ENCODE measurements at regions not wholly inside any gene's neighbourhood (a gene's known extent, or its start where the extent isn't known, plus 50 kb on each side); places are given as distances from the start of the nearest gene placed in this dataset.
"Not testable (repeated sequence)": the region's sequence is repeated elsewhere in the genome, so short reads cannot be mapped to it uniquely, and the experiment has no call there.

DNA sequence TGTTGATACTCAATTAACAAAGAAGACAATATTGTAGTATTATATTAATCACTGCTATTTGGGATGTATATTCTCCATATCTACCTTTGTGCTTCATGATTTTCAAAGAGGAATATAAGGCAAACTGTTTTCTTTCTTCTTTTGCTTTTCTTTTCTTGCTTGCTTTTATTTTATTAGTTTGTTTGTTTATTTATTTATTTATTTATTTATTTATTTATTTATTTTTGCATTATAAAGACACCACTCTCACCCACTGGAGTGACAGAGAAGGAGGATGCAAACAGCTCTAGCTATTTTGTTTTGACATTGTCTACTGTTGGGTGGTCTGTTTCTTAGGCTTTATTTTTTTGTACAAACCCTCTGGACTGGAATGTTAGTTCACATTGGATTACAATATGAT, 1352.7 kb downstream of the HACE1 start:
- ATAC-seq (no peak), DNase-seq (no peak)
- TF ChIP-seq, protein P1, sequence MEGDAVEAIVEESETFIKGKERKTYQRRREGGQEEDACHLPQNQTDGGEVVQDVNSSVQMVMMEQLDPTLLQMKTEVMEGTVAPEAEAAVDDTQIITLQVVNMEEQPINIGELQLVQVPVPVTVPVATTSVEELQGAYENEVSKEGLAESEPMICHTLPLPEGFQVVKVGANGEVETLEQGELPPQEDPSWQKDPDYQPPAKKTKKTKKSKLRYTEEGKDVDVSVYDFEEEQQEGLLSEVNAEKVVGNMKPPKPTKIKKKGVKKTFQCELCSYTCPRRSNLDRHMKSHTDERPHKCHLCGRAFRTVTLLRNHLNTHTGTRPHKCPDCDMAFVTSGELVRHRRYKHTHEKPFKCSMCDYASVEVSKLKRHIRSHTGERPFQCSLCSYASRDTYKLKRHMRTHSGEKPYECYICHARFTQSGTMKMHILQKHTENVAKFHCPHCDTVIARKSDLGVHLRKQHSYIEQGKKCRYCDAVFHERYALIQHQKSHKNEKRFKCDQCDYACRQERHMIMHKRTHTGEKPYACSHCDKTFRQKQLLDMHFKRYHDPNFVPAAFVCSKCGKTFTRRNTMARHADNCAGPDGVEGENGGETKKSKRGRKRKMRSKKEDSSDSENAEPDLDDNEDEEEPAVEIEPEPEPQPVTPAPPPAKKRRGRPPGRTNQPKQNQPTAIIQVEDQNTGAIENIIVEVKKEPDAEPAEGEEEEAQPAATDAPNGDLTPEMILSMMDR (IDR thresholded peaks at IDR 0.05), result no peak
- H3K27me3 Mint-ChIP-seq, result no peaks in the 10 kb centered on the region
- intact Hi-C loops (cut with micrococcal nuclease), result no loop called here
- CTCF ChIA-PET, result no interaction called here
- no peak overlapping the region for H3K27ac Mint-ChIP-seq
- H3K36me3 Mint-ChIP-seq (ENCODE audit: low read depth), result no peaks in the 10 kb centered on the region
- no peaks in the 10 kb centered on the region for H3K4me1 Mint-ChIP-seq (ENCODE audit: low read depth)
- POLR2A ChIA-PET, result no interaction called here
- H3K9me3 Mint-ChIP-seq, result peaks cover 3% of the 10 kb centered on the region
- H3K4me3 Mint-ChIP-seq, result no peak overlapping the region

DNA sequence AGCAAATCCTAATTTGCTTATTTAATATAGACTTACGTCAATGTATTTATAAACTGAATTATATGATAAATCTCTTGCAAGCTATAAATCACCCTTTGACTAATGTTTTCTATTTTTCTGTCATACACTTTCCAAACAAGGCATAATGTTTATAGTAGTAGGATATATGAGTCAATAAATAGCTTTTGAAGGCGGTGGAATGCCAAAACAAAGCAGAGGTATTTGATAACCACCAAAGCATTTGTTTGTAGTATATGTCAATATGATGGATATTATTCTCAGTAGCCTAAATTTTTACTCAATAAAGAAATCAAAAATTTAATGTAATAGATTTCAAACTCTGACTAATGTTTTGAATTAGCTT, 1354.6 kb downstream of the HACE1 start:
- Mint-ChIP-seq H3K27me3 (no peaks in the 10 kb centered on the region), H3K4me1 (ENCODE audit: low read depth) (no peaks in the 10 kb centered on the region), H3K36me3 (ENCODE audit: low read depth) (no peaks in the 10 kb centered on the region), H3K9me3 (peaks cover 3% of the 10 kb centered on the region), H3K4me3 (no peak overlapping the region), H3K27ac (no peak overlapping the region)
- ChIA-PET CTCF (no interaction called here), POLR2A (no interaction called here)
- intact Hi-C loops (cut with micrococcal nuclease), result no loop called here
- TF ChIP-seq, protein P1 (IDR thresholded peaks at IDR 0.05), result no peak
- no peak for ATAC-seq
- DNase-seq, result no peak

DNA sequence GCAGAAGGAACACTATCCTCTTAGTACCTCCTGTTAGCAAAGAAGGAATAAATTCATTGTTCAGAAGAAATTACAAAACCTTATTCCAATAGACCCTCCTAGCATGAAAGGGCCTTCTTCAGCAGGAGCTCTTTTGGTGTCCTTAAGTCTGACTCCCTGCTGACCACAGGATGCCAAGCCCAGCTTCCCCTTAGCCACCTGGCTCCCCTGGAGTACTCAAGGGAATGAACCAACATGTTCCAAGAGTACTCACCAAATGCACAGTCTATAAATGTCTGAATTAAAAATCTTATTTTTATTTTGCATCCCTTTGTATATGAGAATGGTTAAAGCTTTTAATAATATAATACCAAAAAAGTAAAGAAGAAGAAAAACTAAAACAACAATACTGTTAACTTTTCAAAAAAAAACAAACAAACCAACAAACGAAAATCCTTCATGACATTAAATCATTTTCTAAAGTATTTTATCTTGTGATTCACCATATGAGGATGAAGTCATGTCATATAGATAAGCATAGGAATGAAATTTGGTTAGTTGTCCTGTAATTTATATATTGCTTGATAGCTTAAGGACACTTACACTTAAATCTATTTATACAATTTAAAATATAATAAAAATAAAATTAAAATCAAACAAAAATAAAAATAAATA, 1355.1 kb downstream of the HACE1 start:
- Mint-ChIP-seq H3K27me3 (no peaks in the 10 kb centered on the region), H3K4me1 (ENCODE audit: low read depth) (no peaks in the 10 kb centered on the region), H3K36me3 (ENCODE audit: low read depth) (no peaks in the 10 kb centered on the region), H3K9me3 (no peaks in the 10 kb centered on the region), H3K27ac (no peak overlapping the region), H3K4me3 (no peak overlapping the region)
- ChIA-PET POLR2A (no interaction called here), CTCF (no interaction called here)
- DNase-seq, result no peak
- TF ChIP-seq, protein P1 (IDR thresholded peaks at IDR 0.05), result no peak
- intact Hi-C loops (cut with micrococcal nuclease), result no loop called here
- ATAC-seq, result no peak

DNA sequence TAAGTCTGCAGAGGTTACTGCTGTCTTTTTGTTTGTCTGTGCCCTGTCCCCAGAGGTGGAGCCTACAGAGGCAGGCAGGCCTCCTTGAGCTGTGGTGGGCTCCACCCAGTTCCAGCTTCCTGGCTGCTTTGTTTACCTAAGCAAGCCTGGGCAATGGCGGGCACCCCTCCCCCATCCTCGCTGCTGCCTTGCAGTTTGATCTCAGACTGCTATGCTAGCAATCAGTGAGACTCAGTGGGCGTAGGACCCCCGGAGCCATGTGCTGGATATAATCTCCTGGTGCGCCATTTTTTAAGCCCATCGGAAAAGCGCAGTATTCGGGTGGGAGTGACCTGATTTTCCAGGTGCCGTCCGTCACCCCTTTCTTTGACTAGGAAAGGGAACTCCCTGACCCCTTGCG, 1363.1 kb downstream of the HACE1 start:
- H3K27me3 Mint-ChIP-seq; ATAC-seq; H3K4me1 Mint-ChIP-seq (ENCODE audit: low read depth); DNase-seq; H3K9me3 Mint-ChIP-seq; H3K27ac Mint-ChIP-seq; H3K4me3 Mint-ChIP-seq; intact Hi-C loops (cut with micrococcal nuclease); H3K36me3 Mint-ChIP-seq (ENCODE audit: low read depth); POLR2A ChIA-PET; CTCF ChIA-PET: not testable (repeated sequence)

DNA sequence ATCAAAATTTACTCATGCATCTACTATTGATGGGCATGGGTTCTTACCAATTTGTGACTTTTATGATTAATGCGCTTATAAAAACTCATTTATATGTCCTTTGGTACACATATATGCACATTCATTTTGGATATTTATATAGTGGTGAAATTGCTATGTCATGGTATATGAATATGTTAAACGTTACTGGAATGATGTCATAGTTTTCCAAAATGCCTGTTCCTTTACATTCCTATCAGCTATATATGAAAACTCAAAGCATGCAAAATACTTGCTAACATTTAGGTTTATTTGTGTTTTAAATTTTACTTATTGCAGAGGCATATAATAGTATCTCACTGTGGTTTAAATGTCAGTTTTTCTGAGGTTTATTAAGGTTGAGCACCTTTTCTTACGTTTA, 1403.1 kb downstream of the HACE1 start:
- no peak overlapping the region for H3K27ac Mint-ChIP-seq
- H3K4me1 Mint-ChIP-seq (ENCODE audit: low read depth), result no peaks in the 10 kb centered on the region
- H3K36me3 Mint-ChIP-seq (ENCODE audit: low read depth), result no peaks in the 10 kb centered on the region
- DNase-seq (no peak), ATAC-seq (no peak)
- TF ChIP-seq, protein P1 (IDR thresholded peaks at IDR 0.05), result no peak
- POLR2A ChIA-PET, result no interaction called here
- no peaks in the 10 kb centered on the region for H3K27me3 Mint-ChIP-seq
- CTCF ChIA-PET, result no interaction called here
- no peak overlapping the region for H3K4me3 Mint-ChIP-seq
- intact Hi-C loops (cut with micrococcal nuclease), result no loop called here
- peaks cover 4% of the 10 kb centered on the region for H3K9me3 Mint-ChIP-seq

DNA sequence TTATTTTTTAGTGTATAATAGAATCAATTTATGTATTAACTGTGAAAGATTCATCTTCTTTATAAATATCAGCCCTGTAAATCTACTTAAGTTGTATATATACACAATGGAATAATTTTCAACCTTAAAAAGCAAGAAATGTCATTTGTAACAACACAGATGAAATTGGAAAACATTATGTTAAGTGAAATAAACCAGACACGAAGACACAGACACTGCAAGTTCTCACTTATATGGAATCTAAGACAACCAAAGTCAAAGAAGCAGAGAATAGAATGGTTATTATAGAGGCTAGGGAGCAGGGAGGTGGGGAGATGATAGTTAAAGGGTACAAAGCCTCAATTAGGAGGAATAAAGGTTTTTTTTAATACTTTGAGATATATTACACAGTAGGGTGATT, 1404.4 kb downstream of the HACE1 start:
- H3K4me1 Mint-ChIP-seq (ENCODE audit: low read depth), result no peaks in the 10 kb centered on the region
- H3K27ac Mint-ChIP-seq, result no peak overlapping the region
- intact Hi-C loops (cut with micrococcal nuclease), result no loop called here
- no peaks in the 10 kb centered on the region for H3K36me3 Mint-ChIP-seq (ENCODE audit: low read depth)
- TF ChIP-seq, protein P1 (IDR thresholded peaks at IDR 0.05), result no peak
- no peak overlapping the region for H3K4me3 Mint-ChIP-seq
- H3K9me3 Mint-ChIP-seq, result peaks cover 4% of the 10 kb centered on the region
- H3K27me3 Mint-ChIP-seq, result no peaks in the 10 kb centered on the region
- CTCF ChIA-PET, result no interaction called here
- DNase-seq (no peak), ATAC-seq (no peak)
- POLR2A ChIA-PET, result no interaction called here

Data from activated CD8-positive, alpha-beta T cell treated with anti-CD3 and anti-CD28 coated beads for 36 hours (primary cell).